Neural crest cell (in vitro differentiated cells): ENCODE measurements at regions not wholly inside any gene's neighbourhood (a gene's known extent, or its start where the extent isn't known, plus 50 kb on each side); places are given as distances from the start of the nearest gene placed in this dataset.

Source experiments
- DNase-seq: peaks from one replicate; pipeline ENCODE4 v3.0.0; 2021; ENCODE audit warnings: low read depth, mixed read lengths, low spot score
- H3K27ac Mint-ChIP-seq: one replicate; pipeline ENCODE4 v1.8.0; 2021; ENCODE audit warnings: mild to moderate bottlenecking, mixed read lengths; ENCODE audit not compliant: unreplicated experiment
- H3K27me3 Mint-ChIP-seq: 2 replicates; pipeline ENCODE4 v1.8.0; 2021; ENCODE audit warnings: low read depth, mild to moderate bottlenecking, mixed read lengths
- H3K36me3 Mint-ChIP-seq: 2 replicates; pipeline ENCODE4 v1.8.0; 2021; ENCODE audit warnings: low read depth, mild to moderate bottlenecking, mixed read lengths
- H3K4me1 Mint-ChIP-seq: 2 replicates; pipeline ENCODE4 v1.8.0; 2021; ENCODE audit warnings: mixed read lengths
- H3K4me3 Mint-ChIP-seq: one replicate; pipeline ENCODE4 v1.8.0; 2021; ENCODE audit warnings: mild to moderate bottlenecking, mixed read lengths
- H3K9me3 Mint-ChIP-seq: 2 replicates; pipeline ENCODE4 v1.8.0; 2021; ENCODE audit warnings: mixed read lengths
- CTCF ChIP-seq: fragments of 200-600 bp; sonication (generic); conservative IDR thresholded peaks from 2 replicates; pipeline ENCODE4 v1.5.0; 2021; ENCODE audit warnings: antibody characterized with exemption, mild to moderate bottlenecking

- H3K4me1 Mint-ChIP-seq = no peaks in the 10 kb centered on the region
- DNase-seq = no peak
- H3K9me3 Mint-ChIP-seq = peaks cover 3% of the 10 kb centered on the region
- peaks cover 5% of the 10 kb centered on the region for H3K36me3 Mint-ChIP-seq
- no peaks in the 10 kb centered on the region for H3K27me3 Mint-ChIP-seq
- no peak overlapping the region for H3K27ac Mint-ChIP-seq
- no peak for TF ChIP-seq CTCF
- H3K4me3 Mint-ChIP-seq = no peak overlapping the region
Observed at GRCh38 chr13:71339736-71340135, 527.3 kb downstream of the DACH1 start.

GRCh38 chr13:71339005-71339404 is 528.0 kb downstream of the DACH1 start:
- DNase-seq = no peak
- Mint-ChIP-seq H3K36me3 (peaks cover 3% of the 10 kb centered on the region), H3K9me3 (peaks cover 3% of the 10 kb centered on the region), H3K27me3 (no peaks in the 10 kb centered on the region), H3K4me1 (no peaks in the 10 kb centered on the region), H3K27ac (no peak overlapping the region), H3K4me3 (no peak overlapping the region)
- TF ChIP-seq CTCF = no peak

GRCh38 chr13:71338070-71338469 is 528.9 kb downstream of the DACH1 start:
- Mint-ChIP-seq H3K4me3 (no peak overlapping the region), H3K27ac (no peak overlapping the region), H3K9me3 (peaks cover 3% of the 10 kb centered on the region), H3K36me3 (peaks cover 3% of the 10 kb centered on the region), H3K27me3 (no peaks in the 10 kb centered on the region), H3K4me1 (no peaks in the 10 kb centered on the region)
- no peak for DNase-seq
- TF ChIP-seq CTCF = no peak

GRCh38 chr13:71327266-71327665 is 539.7 kb downstream of the DACH1 start:
- no peak for TF ChIP-seq CTCF
- Mint-ChIP-seq H3K4me3 (no peak overlapping the region), H3K36me3 (no peaks in the 10 kb centered on the region), H3K4me1 (no peaks in the 10 kb centered on the region), H3K9me3 (peaks cover 3% of the 10 kb centered on the region), H3K27ac (no peak overlapping the region), H3K27me3 (no peaks in the 10 kb centered on the region)
- DNase-seq = no peak

- Mint-ChIP-seq H3K36me3 (peaks cover 4% of the 10 kb centered on the region), H3K9me3 (peaks cover 4% of the 10 kb centered on the region), H3K27me3 (no peaks in the 10 kb centered on the region), H3K4me1 (peaks cover 8% of the 10 kb centered on the region), H3K4me3 (no peak overlapping the region), H3K27ac (no peak overlapping the region)
- no peak for TF ChIP-seq CTCF
- DNase-seq = no peak
Observed at GRCh38 chr13:71325556-71325955, 541.4 kb downstream of the DACH1 start.

- no peak overlapping the region for H3K4me3 Mint-ChIP-seq
- H3K36me3 Mint-ChIP-seq = peaks cover 4% of the 10 kb centered on the region
- H3K4me1 Mint-ChIP-seq = peaks cover 8% of the 10 kb centered on the region
- peaks cover 8% of the 10 kb centered on the region for H3K9me3 Mint-ChIP-seq
- H3K27me3 Mint-ChIP-seq = no peaks in the 10 kb centered on the region
- no peak for DNase-seq
- no peak for TF ChIP-seq CTCF
- no peak overlapping the region for H3K27ac Mint-ChIP-seq
Observed at GRCh38 chr13:71323266-71323665, 543.7 kb downstream of the DACH1 start.
